ENCODE measurements at regions not wholly inside any gene's neighbourhood (a gene's known extent, or its start where the extent isn't known, plus 50 kb on each side); places are given as distances from the start of the nearest gene placed in this dataset.

GRCh38 chr13:63124863-63125262 lies 1709.2 kb upstream of the PCDH20 start:
- no peak for DNase-seq (ENCODE audit: extremely low spot score)

GRCh38 chr13:63120883-63121282 lies 1705.2 kb upstream of the PCDH20 start:
- CTCF ChIA-PET, result no interaction called here
- TF ChIP-seq PKNOX1 (IDR thresholded peaks at IDR 0.05) (peak; percentile 96), ZNF384 (IDR thresholded peaks at IDR 0.05) (no peak; the same call in 1 of the 2 replicates), FOXK2 (IDR thresholded peaks at IDR 0.05) (peak; percentile 18; the same call in 1 of the 2 replicates), ELF4 (IDR thresholded peaks at IDR 0.05) (no peak), FOXM1 (IDR thresholded peaks at IDR 0.05; ENCODE audit: borderline replicate concordance) (peak; percentile 84), LEF1 (IDR thresholded peaks at IDR 0.05; ENCODE audit: borderline replicate concordance) (no peak; the same call in 1 of the 2 replicates), ARNT (IDR thresholded peaks at IDR 0.05) (peak; percentile 92), NFRKB (IDR thresholded peaks at IDR 0.05) (no peak), CTBP1 (IDR thresholded peaks at IDR 0.05; ENCODE audit: borderline replicate concordance) (peak; percentile 94), SP1 (IDR thresholded peaks at IDR 0.05) (no peak), SUZ12 (IDR thresholded peaks at IDR 0.05) (no peak)
- POLR2A ChIA-PET, result no interaction called here
- DNase-seq (ENCODE audit: extremely low spot score), result peak; percentile 61

More at GRCh38 chr13:63124863-63125262, 1709.2 kb upstream of the PCDH20 start:
- CTCF ChIA-PET, result no interaction called here
- POLR2A ChIA-PET, result no interaction called here
- TF ChIP-seq FOXA1 (IDR thresholded peaks at IDR 0.05), result no peak
- TF ChIP-seq CTBP1 (IDR thresholded peaks at IDR 0.05; ENCODE audit: borderline replicate concordance), result no peak
- no peak for TF ChIP-seq NFRKB (IDR thresholded peaks at IDR 0.05)
- no peak for TF ChIP-seq LEF1 (IDR thresholded peaks at IDR 0.05; ENCODE audit: borderline replicate concordance)
- no peak for TF ChIP-seq PKNOX1 (IDR thresholded peaks at IDR 0.05)
- no peak for TF ChIP-seq L3MBTL2 (conservative IDR thresholded peaks at IDR 0.05)
- no peak for TF ChIP-seq ARNT (IDR thresholded peaks at IDR 0.05)
- TF ChIP-seq BHLHE40 (IDR thresholded peaks at IDR 0.05; ENCODE audit: borderline replicate concordance), result no peak
- TF ChIP-seq ELF4 (IDR thresholded peaks at IDR 0.05), result no peak
- TF ChIP-seq TARDBP (IDR thresholded peaks at IDR 0.05), result no peak
- no peak for TF ChIP-seq HDGF (IDR thresholded peaks at IDR 0.05; ENCODE audit: borderline replicate concordance)
- TF ChIP-seq FOXM1 (IDR thresholded peaks at IDR 0.05; ENCODE audit: borderline replicate concordance), result no peak

- TF ChIP-seq BHLHE40 (IDR thresholded peaks at IDR 0.05; ENCODE audit: borderline replicate concordance), result no peak
- ChIA-PET CTCF (interaction anchor here (0.6 kb wide), 2 partner anchors 327 to 407 kb away, joined by 3 to 4 read pairs; no protein-coding TSS in a partner anchor), POLR2A (no interaction called here)
- no peak for DNase-seq (ENCODE audit: extremely low spot score)
Measured at GRCh38 chr13:63117710-63118109, 1702.1 kb upstream of the PCDH20 start.

- CTCF ChIA-PET, result no interaction called here
- POLR2A ChIA-PET, result no interaction called here
- TF ChIP-seq NFRKB (IDR thresholded peaks at IDR 0.05), result no peak
- no peak for TF ChIP-seq CTBP1 (IDR thresholded peaks at IDR 0.05; ENCODE audit: borderline replicate concordance)
- TF ChIP-seq L3MBTL2 (conservative IDR thresholded peaks at IDR 0.05), result no peak
- no peak for TF ChIP-seq HDGF (IDR thresholded peaks at IDR 0.05; ENCODE audit: borderline replicate concordance)
- no peak for TF ChIP-seq FOXM1 (IDR thresholded peaks at IDR 0.05; ENCODE audit: borderline replicate concordance)
- TF ChIP-seq ZNF384 (IDR thresholded peaks at IDR 0.05), result no peak
- no peak for DNase-seq (ENCODE audit: extremely low spot score)
Measured at GRCh38 chr13:63112799-63113395, 1697.2 kb upstream of the PCDH20 start.

DNA sequence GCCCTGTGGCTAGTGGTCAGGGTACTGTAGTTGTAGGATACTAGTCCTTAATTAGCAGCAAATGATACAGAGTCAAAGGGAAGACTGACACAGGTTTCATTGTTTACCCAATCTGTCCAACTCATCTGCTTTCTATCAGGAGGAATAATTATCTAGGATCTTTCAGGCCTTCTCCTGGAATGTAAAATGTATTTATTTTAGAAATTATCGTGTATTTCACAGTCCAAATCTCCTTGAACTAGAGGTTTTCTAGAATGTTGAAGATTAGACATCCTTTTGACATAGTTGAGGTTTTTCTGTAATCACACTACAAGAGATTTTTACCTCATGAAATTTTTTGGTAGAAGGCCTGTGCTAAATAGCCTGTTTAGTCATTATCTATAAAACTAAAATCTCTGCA lies 1694.8 kb upstream of the PCDH20 start:
- CTCF ChIA-PET, result interaction anchor here (0.6 kb wide), 1 partner anchor 8 kb away, joined by 7 read pairs; no protein-coding TSS in a partner anchor
- POLR2A ChIA-PET, result no interaction called here
- DNase-seq (ENCODE audit: extremely low spot score), result no peak
- no peak for TF ChIP-seq ARNT (IDR thresholded peaks at IDR 0.05)
- no peak for TF ChIP-seq L3MBTL2 (conservative IDR thresholded peaks at IDR 0.05)
- TF ChIP-seq BHLHE40 (IDR thresholded peaks at IDR 0.05; ENCODE audit: borderline replicate concordance), result no peak
- TF ChIP-seq NFRKB (IDR thresholded peaks at IDR 0.05), result no peak
- TF ChIP-seq SUZ12 (IDR thresholded peaks at IDR 0.05), result no peak
- TF ChIP-seq ZNF384 (IDR thresholded peaks at IDR 0.05), result no peak
- TF ChIP-seq ELF4 (IDR thresholded peaks at IDR 0.05), result no peak
- no peak for TF ChIP-seq SP1 (IDR thresholded peaks at IDR 0.05)
- no peak for TF ChIP-seq TARDBP (IDR thresholded peaks at IDR 0.05)
- no peak for TF ChIP-seq HDGF (IDR thresholded peaks at IDR 0.05; ENCODE audit: borderline replicate concordance)
- no peak for TF ChIP-seq LEF1 (IDR thresholded peaks at IDR 0.05; ENCODE audit: borderline replicate concordance)
- no peak for TF ChIP-seq FOXA1 (IDR thresholded peaks at IDR 0.05)
- no peak for TF ChIP-seq FOXK2 (IDR thresholded peaks at IDR 0.05)
- TF ChIP-seq CTBP1 (IDR thresholded peaks at IDR 0.05; ENCODE audit: borderline replicate concordance), result no peak
- no peak for TF ChIP-seq PKNOX1 (IDR thresholded peaks at IDR 0.05)

DNA sequence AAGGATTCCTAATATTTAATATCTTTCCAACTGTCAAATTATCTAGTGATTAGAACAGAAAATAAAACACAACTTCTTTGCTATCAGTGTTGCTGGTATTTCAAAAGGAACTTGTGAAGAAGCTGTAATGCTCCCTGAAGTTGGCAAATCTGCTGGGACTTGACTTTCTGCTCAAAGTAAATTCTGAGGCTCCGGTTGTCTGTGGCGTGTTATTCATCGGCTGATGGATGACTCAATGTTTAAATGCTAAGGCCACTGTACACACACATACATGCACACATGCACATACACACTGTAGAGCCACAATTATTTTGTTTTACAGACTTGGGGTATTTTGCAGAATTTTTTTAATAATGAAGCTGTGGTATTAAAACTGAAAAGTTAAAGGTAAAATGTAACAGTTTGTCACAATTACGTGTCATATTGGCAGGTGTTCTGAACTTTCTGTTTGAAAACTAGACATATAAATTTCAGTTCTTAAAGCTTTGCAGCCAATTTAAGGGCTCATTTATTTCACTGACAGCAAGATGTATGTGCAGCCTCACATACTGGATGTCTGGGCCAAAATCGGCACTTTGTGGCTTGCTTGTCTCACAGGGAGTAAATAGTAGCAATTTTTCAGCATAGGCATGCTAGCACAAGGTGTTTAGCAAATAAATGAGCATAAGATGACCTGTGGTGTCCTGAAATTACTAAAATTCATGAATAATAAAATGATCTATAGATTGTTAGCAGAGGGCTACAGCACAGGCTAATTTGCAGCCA lies 1691.7 kb upstream of the PCDH20 start:
- CTCF ChIA-PET, result interaction anchor here (1.2 kb wide), 1 partner anchor 11 kb away, joined by 3 read pairs; no protein-coding TSS in a partner anchor
- no peak for DNase-seq (ENCODE audit: extremely low spot score)
- POLR2A ChIA-PET, result no interaction called here
- no peak for TF ChIP-seq FOXK2 (IDR thresholded peaks at IDR 0.05)
- no peak for TF ChIP-seq ARNT (IDR thresholded peaks at IDR 0.05)
- TF ChIP-seq BHLHE40 (IDR thresholded peaks at IDR 0.05; ENCODE audit: borderline replicate concordance), result no peak
- no peak for TF ChIP-seq LEF1 (IDR thresholded peaks at IDR 0.05; ENCODE audit: borderline replicate concordance)
- no peak for TF ChIP-seq HDGF (IDR thresholded peaks at IDR 0.05; ENCODE audit: borderline replicate concordance)
- TF ChIP-seq TARDBP (IDR thresholded peaks at IDR 0.05), result no peak
- no peak for TF ChIP-seq SUZ12 (IDR thresholded peaks at IDR 0.05)
- no peak; the same call in 1 of the 2 replicates for TF ChIP-seq PKNOX1 (IDR thresholded peaks at IDR 0.05)
- TF ChIP-seq ELF4 (IDR thresholded peaks at IDR 0.05), result no peak

Data from HEK293T (cell line).